ENCODE measurements at regions not wholly inside any gene's neighbourhood (a gene's known extent, or its start where the extent isn't known, plus 50 kb on each side); places are given as distances from the start of the nearest gene placed in this dataset.

GRCh38 chr17:69810326-69810965 is 264.6 kb upstream of the KCNJ16 start:
- Histone ChIP-seq H3K4me3 (ENCODE audit: low read length in 2 of 2) (no peak overlapping the region), H3K36me3 (ENCODE audit: control insufficient read depth in 1 of 2, insufficient read depth in 2 of 2, low read length in 1 of 2) (no peaks in the 10 kb centered on the region), H3K27me3 (ENCODE audit: control insufficient read depth in 1 of 2, insufficient read depth in 2 of 2, low read length in 1 of 2) (peaks cover 0 to 2% of the 10 kb centered on the region in 2 donors), H3K27ac (ENCODE audit: low read depth in 1 of 2, low read length in 2 of 2) (no peak overlapping the region), H3K9me3 (ENCODE audit: control insufficient read depth, low read length) (no peaks in the 10 kb centered on the region), H3K4me1 (ENCODE audit: control insufficient read depth in 1 of 2, insufficient read depth in 2 of 2, low read length in 2 of 2) (no peaks in the 10 kb centered on the region)
- WGBS, 2 donors = 82 to 84% methylated on average over 6 of the region's 6 CpGs
- DNase-seq (no peak), ATAC-seq (ENCODE audit: low FRiP score) (no peak)
- intact Hi-C loops (cut with DNase I) = no loop called here

- Histone ChIP-seq H3K9me3 (ENCODE audit: control insufficient read depth, low read length) (no peaks in the 10 kb centered on the region), H3K4me1 (ENCODE audit: control insufficient read depth in 1 of 2, insufficient read depth in 2 of 2, low read length in 2 of 2) (no peaks in the 10 kb centered on the region), H3K36me3 (ENCODE audit: control insufficient read depth in 1 of 2, insufficient read depth in 2 of 2, low read length in 1 of 2) (no peaks in the 10 kb centered on the region), H3K27ac (ENCODE audit: low read depth in 1 of 2, low read length in 2 of 2) (no peak overlapping the region), H3K27me3 (ENCODE audit: control insufficient read depth in 1 of 2, insufficient read depth in 2 of 2, low read length in 1 of 2) (peaks cover 0 to 2% of the 10 kb centered on the region in 2 donors), H3K4me3 (ENCODE audit: low read length in 2 of 2) (no peak overlapping the region)
- intact Hi-C loops (cut with DNase I) = no loop called here
- DNase-seq (no peak), ATAC-seq (ENCODE audit: low FRiP score) (no peak)
- WGBS, 2 donors = 79 to 84% methylated on average over 4 of the region's 4 CpGs
These were observed 262.7 kb upstream of the KCNJ16 start for GRCh38 chr17:69812240-69812837.

- H3K4me1 ChIP-seq (ENCODE audit: control insufficient read depth in 1 of 2, insufficient read depth in 2 of 2, low read length in 2 of 2) = peaks cover 0 to 2% of the 10 kb centered on the region in 2 donors
- no peaks in the 10 kb centered on the region for H3K36me3 ChIP-seq (ENCODE audit: control insufficient read depth in 1 of 2, insufficient read depth in 2 of 2, low read length in 1 of 2)
- 42 to 48% methylated on average over 2 of the region's 2 CpGs for WGBS, 2 donors
- no peak overlapping the region for H3K27ac ChIP-seq (ENCODE audit: low read depth in 1 of 2, low read length in 2 of 2)
- intact Hi-C loops (cut with DNase I) = no loop called here
- H3K4me3 ChIP-seq (ENCODE audit: low read length in 2 of 2) = no peak overlapping the region
- ATAC-seq (ENCODE audit: low FRiP score) (no peak), DNase-seq (no peak)
- H3K9me3 ChIP-seq (ENCODE audit: control insufficient read depth, low read length) = no peaks in the 10 kb centered on the region
- H3K27me3 ChIP-seq (ENCODE audit: control insufficient read depth in 1 of 2, insufficient read depth in 2 of 2, low read length in 1 of 2) = peaks cover 0 to 2% of the 10 kb centered on the region in 2 donors
These were observed 261.0 kb upstream of the KCNJ16 start for GRCh38 chr17:69814031-69814430.

- H3K27me3 ChIP-seq (ENCODE audit: control insufficient read depth in 1 of 2, insufficient read depth in 2 of 2, low read length in 1 of 2) = peaks cover 0 to 2% of the 10 kb centered on the region in 2 donors
- intact Hi-C loops (cut with DNase I) = no loop called here
- WGBS, 2 donors = 84% methylated on average over 4 of the region's 4 CpGs
- H3K4me3 ChIP-seq (ENCODE audit: low read length in 2 of 2) = no peak overlapping the region
- H3K27ac ChIP-seq (ENCODE audit: low read depth in 1 of 2, low read length in 2 of 2) = no peak overlapping the region
- no peak for ATAC-seq (ENCODE audit: low FRiP score)
- no peak for DNase-seq
- peaks cover 0 to 2% of the 10 kb centered on the region in 2 donors for H3K4me1 ChIP-seq (ENCODE audit: control insufficient read depth in 1 of 2, insufficient read depth in 2 of 2, low read length in 2 of 2)
- H3K9me3 ChIP-seq (ENCODE audit: control insufficient read depth, low read length) = no peaks in the 10 kb centered on the region
- H3K36me3 ChIP-seq (ENCODE audit: control insufficient read depth in 1 of 2, insufficient read depth in 2 of 2, low read length in 1 of 2) = no peaks in the 10 kb centered on the region
These were observed 259.6 kb upstream of the KCNJ16 start for GRCh38 chr17:69815406-69815805.

GRCh38 chr17:69818467-69818866 is 256.6 kb upstream of the KCNJ16 start:
- DNase-seq = no peak
- peaks cover 0 to 2% of the 10 kb centered on the region in 2 donors for H3K4me1 ChIP-seq (ENCODE audit: control insufficient read depth in 1 of 2, insufficient read depth in 2 of 2, low read length in 2 of 2)
- no peak for ATAC-seq (ENCODE audit: low FRiP score)
- 56% methylated on average over 6 of the region's 6 CpGs for WGBS, 2 donors
- H3K4me3 ChIP-seq (ENCODE audit: low read length in 2 of 2) = no peak overlapping the region
- H3K27me3 ChIP-seq (ENCODE audit: control insufficient read depth in 1 of 2, insufficient read depth in 2 of 2, low read length in 1 of 2) = no peaks in the 10 kb centered on the region
- H3K36me3 ChIP-seq (ENCODE audit: control insufficient read depth in 1 of 2, insufficient read depth in 2 of 2, low read length in 1 of 2) = no peaks in the 10 kb centered on the region
- H3K27ac ChIP-seq (ENCODE audit: low read depth in 1 of 2, low read length in 2 of 2) = no peak overlapping the region
- intact Hi-C loops (cut with DNase I) = no loop called here
- no peaks in the 10 kb centered on the region for H3K9me3 ChIP-seq (ENCODE audit: control insufficient read depth, low read length)

- Histone ChIP-seq H3K4me1 (ENCODE audit: control insufficient read depth in 1 of 2, insufficient read depth in 2 of 2, low read length in 2 of 2) (peaks cover 0 to 2% of the 10 kb centered on the region in 2 donors), H3K4me3 (ENCODE audit: low read length in 2 of 2) (no peak overlapping the region), H3K27ac (ENCODE audit: low read depth in 1 of 2, low read length in 2 of 2) (no peak overlapping the region), H3K9me3 (ENCODE audit: control insufficient read depth, low read length) (no peaks in the 10 kb centered on the region), H3K27me3 (ENCODE audit: control insufficient read depth in 1 of 2, insufficient read depth in 2 of 2, low read length in 1 of 2) (no peaks in the 10 kb centered on the region), H3K36me3 (ENCODE audit: control insufficient read depth in 1 of 2, insufficient read depth in 2 of 2, low read length in 1 of 2) (no peaks in the 10 kb centered on the region)
- WGBS, 2 donors = 28 to 31% methylated on average over 5 of the region's 5 CpGs
- intact Hi-C loops (cut with DNase I) = no loop called here
- DNase-seq (no peak), ATAC-seq (ENCODE audit: low FRiP score) (no peak)
These were observed 255.5 kb upstream of the KCNJ16 start for GRCh38 chr17:69819316-69820087.

- H3K27me3 ChIP-seq (ENCODE audit: control insufficient read depth in 1 of 2, insufficient read depth in 2 of 2, low read length in 1 of 2) = no peaks in the 10 kb centered on the region
- intact Hi-C loops (cut with DNase I) = no loop called here
- H3K27ac ChIP-seq (ENCODE audit: low read depth in 1 of 2, low read length in 2 of 2) = no peak overlapping the region
- 91 to 93% methylated on average over 6 of the region's 6 CpGs for WGBS, 2 donors
- H3K4me3 ChIP-seq (ENCODE audit: low read length in 2 of 2) = no peak overlapping the region
- no peaks in the 10 kb centered on the region for H3K9me3 ChIP-seq (ENCODE audit: control insufficient read depth, low read length)
- no peak for DNase-seq
- H3K36me3 ChIP-seq (ENCODE audit: control insufficient read depth in 1 of 2, insufficient read depth in 2 of 2, low read length in 1 of 2) = no peaks in the 10 kb centered on the region
- no peak for ATAC-seq (ENCODE audit: low FRiP score)
- peaks cover 0 to 2% of the 10 kb centered on the region in 2 donors for H3K4me1 ChIP-seq (ENCODE audit: control insufficient read depth in 1 of 2, insufficient read depth in 2 of 2, low read length in 2 of 2)
These were observed 254.1 kb upstream of the KCNJ16 start for GRCh38 chr17:69820876-69821473.

- no peaks in the 10 kb centered on the region for H3K36me3 ChIP-seq (ENCODE audit: control insufficient read depth in 1 of 2, insufficient read depth in 2 of 2, low read length in 1 of 2)
- 91 to 95% methylated on average over 8 of the region's 8 CpGs for WGBS, 2 donors
These were observed 252.6 kb upstream of the KCNJ16 start for GRCh38 chr17:69822314-69822875.

More at GRCh38 chr17:69822314-69822875, 252.6 kb upstream of the KCNJ16 start:
- H3K9me3 ChIP-seq (ENCODE audit: control insufficient read depth, low read length) = no peaks in the 10 kb centered on the region
- H3K27me3 ChIP-seq (ENCODE audit: control insufficient read depth in 1 of 2, insufficient read depth in 2 of 2, low read length in 1 of 2) = peaks cover 0 to 1% of the 10 kb centered on the region in 2 donors
- peaks cover 0 to 2% of the 10 kb centered on the region in 2 donors for H3K4me1 ChIP-seq (ENCODE audit: control insufficient read depth in 1 of 2, insufficient read depth in 2 of 2, low read length in 2 of 2)
- DNase-seq = no peak
- H3K27ac ChIP-seq (ENCODE audit: low read depth in 1 of 2, low read length in 2 of 2) = no peak overlapping the region
- intact Hi-C loops (cut with DNase I) = no loop called here
- no peak for ATAC-seq (ENCODE audit: low FRiP score)
- no peak overlapping the region for H3K4me3 ChIP-seq (ENCODE audit: low read length in 2 of 2)

Measured in aorta (tissue), 5 donors.